Keratinocyte (primary cell): ENCODE measurements at regions not wholly inside any gene's neighbourhood (a gene's known extent, or its start where the extent isn't known, plus 50 kb on each side); places are given as distances from the start of the nearest gene placed in this dataset.

ENCODE experiments used
- DNase-seq: peaks from one replicate; pipeline ENCODE4 v3.0.0-alpha.2; 2011; ENCODE audit warnings: low read depth, missing footprints, low spot score
- FAIRE-seq: peaks from 2 replicates; lab custom pipeline; 2011; peaks lifted over from hg19 to GRCh38; lab: Jason Lieb, UNC
- H2AFZ ChIP-seq: 2 replicates; pipeline ENCODE4 v1.6.0; 2012; ENCODE audit warnings: low read length, control low read depth, inconsistent platforms; ENCODE audit not compliant: control insufficient read depth
- H3K27ac ChIP-seq: 2 replicates; pipeline ENCODE4 v1.5.1; 2011; ENCODE audit warnings: low read length; ENCODE audit not compliant: control insufficient read depth, insufficient read depth
- H3K27me3 ChIP-seq: 3 replicates; pipeline ENCODE4 v1.6.0; 2011; ENCODE audit warnings: low read length; ENCODE audit not compliant: control insufficient read depth, insufficient read depth; ENCODE audit errors: extremely low read depth
- H3K36me3 ChIP-seq, 2 experiments: 2 replicates in 1 of 2; 3 replicates in 1 of 2; pipeline ENCODE4 v1.5.1; 2011; ENCODE audit warnings: low read length in 2 of 2, mild to moderate bottlenecking in 1 of 2; ENCODE audit not compliant: control insufficient read depth in 2 of 2, insufficient read depth in 2 of 2; ENCODE audit errors: extremely low read depth in 1 of 2
- H3K4me1 ChIP-seq: 3 replicates; pipeline ENCODE4 v1.5.1; 2011; ENCODE audit warnings: low read length; ENCODE audit not compliant: control insufficient read depth, insufficient read depth; ENCODE audit errors: extremely low read depth
- H3K4me2 ChIP-seq: 3 replicates; pipeline ENCODE4 v1.6.0; 2011; ENCODE audit warnings: low read depth, low read length; ENCODE audit not compliant: control insufficient read depth, insufficient read depth; ENCODE audit errors: extremely low read depth
- H3K4me3 ChIP-seq, 3 experiments: fragments of 200-600 bp in 1 of 3; sonication (generic) in 1 of 3; 2 replicates in 2 of 3; 3 replicates in 1 of 3; pipeline ENCODE4 v1.5.1; 2011 to 2016; ENCODE audit warnings: low read length in 3 of 3, mild to moderate bottlenecking in 3 of 3, control low read depth in 2 of 3, inconsistent platforms in 1 of 3, low read depth in 1 of 3, mixed read lengths in 1 of 3, mixed run types in 1 of 3, moderate library complexity in 1 of 3; ENCODE audit not compliant: control insufficient read depth in 2 of 3, insufficient read depth in 2 of 3; ENCODE audit errors: extremely low read depth in 1 of 3
- H3K79me2 ChIP-seq: 2 replicates; pipeline ENCODE4 v1.6.0; 2012; ENCODE audit warnings: low read length; ENCODE audit not compliant: control insufficient read depth, insufficient read depth
- H3K9ac ChIP-seq: 3 replicates; pipeline ENCODE4 v1.6.0; 2011; ENCODE audit warnings: low read length; ENCODE audit not compliant: control insufficient read depth, insufficient read depth; ENCODE audit errors: extremely low read depth
- H3K9me1 ChIP-seq: 3 replicates; pipeline ENCODE4 v1.6.0; 2011; ENCODE audit warnings: low read length; ENCODE audit not compliant: control insufficient read depth, insufficient read depth; ENCODE audit errors: extremely low read depth
- H3K9me3 ChIP-seq: 2 replicates; pipeline ENCODE4 v1.5.1; 2012; ENCODE audit warnings: low read depth, low read length; ENCODE audit not compliant: control insufficient read depth
- H4K20me1 ChIP-seq: 3 replicates; pipeline ENCODE4 v1.6.0; 2011; ENCODE audit warnings: low read length; ENCODE audit not compliant: control insufficient read depth, insufficient read depth; ENCODE audit errors: extremely low read depth
- EZH2 ChIP-seq: IDR thresholded peaks from one replicate; pipeline ENCODE4 v1.6.1; 2012; ENCODE audit warnings: inconsistent platforms, mild to moderate bottlenecking, low read length, moderate library complexity
- dilution Hi-C: fragments of 300-500 bp; cut with MboI; formaldehyde crosslinking; loops from one replicate; pipeline ENCODE4 v1.7.0; 2020; ENCODE audit warnings: low sequenced_read_pairs; ENCODE audit not compliant: extremely low pct_ligation_motif_present
- TF ChIP-seq, protein P1 (sequence below), 3 experiments: IDR thresholded peaks in 1 of 3; conservative IDR thresholded peaks in 1 of 3; optimal IDR thresholded peaks in 1 of 3; 2 replicates in 2 of 3; 3 replicates in 1 of 3; pipeline versions ENCODE3 to v1.5.1; 2011; ENCODE audit warnings: low read length in 3 of 3, mild to moderate bottlenecking in 3 of 3, moderate library complexity in 2 of 3, control low read depth in 1 of 3, inconsistent platforms in 1 of 3; ENCODE audit not compliant: insufficient read depth in 2 of 3; ENCODE audit errors: extremely low read depth in 1 of 3

DNA sequence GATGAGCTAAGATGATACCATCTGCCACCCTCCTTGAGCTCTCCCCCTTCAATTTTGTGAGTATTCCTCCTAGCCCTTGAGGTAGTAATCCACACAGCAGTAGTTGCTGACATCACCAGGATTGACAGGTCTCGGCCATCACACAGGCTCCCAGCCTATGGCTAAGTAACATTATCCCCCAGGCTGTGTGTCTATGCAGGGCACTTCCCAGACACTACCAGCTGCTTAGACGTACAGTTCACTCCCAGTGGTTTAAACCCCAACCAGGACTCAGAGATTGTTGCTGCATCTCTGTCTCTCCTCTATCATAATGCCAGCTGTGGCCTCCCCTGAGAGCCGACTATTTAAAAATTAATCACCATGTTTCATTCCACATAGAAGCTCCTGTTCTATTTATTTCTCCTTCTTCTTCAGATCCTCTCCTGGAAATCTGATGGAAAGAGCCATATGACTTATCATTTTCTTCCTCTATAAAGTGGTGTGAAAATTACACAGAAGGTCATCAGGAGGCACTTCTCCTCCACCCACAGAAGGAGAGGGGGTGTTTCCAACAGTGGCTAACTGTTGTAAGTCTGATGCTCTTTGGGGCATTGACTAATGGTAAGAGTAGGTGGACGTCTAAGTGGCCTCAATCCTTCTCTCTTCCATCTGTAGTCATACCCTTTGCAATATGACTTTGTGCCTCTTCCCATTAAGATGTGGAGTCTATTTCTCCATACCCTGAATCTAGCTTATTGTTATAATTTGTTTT is 396.3 kb downstream of the SETD4 start:
- no peak overlapping the region for H3K4me2 ChIP-seq
- FAIRE-seq = no peak

DNA sequence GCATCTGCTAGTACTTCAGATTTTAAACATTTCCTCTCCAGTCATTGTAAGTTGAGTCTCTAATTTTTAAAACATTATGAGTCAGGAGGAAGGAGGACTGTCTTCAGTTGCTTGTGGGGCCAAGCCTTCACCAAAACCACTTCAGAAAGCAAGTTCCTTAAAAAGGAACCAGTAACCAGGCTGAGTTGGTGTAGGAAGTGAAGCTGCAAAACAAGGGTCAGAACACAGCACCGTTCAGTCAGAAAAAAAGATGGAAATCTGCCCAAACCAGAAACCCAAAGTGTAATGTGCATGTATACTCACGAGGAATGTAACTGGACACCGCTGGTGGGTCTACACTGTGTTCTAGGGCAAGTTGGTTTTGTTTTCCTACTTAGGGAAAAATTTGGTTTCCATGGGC is 402.1 kb downstream of the SETD4 start:
- H3K9me1 ChIP-seq = no peaks in the 10 kb centered on the region
- DNase-seq (no peak), FAIRE-seq (peak; percentile 52)
- H3K4me1 ChIP-seq = no peaks in the 10 kb centered on the region
- no peak for TF ChIP-seq EZH2
- TF ChIP-seq, protein P1, sequence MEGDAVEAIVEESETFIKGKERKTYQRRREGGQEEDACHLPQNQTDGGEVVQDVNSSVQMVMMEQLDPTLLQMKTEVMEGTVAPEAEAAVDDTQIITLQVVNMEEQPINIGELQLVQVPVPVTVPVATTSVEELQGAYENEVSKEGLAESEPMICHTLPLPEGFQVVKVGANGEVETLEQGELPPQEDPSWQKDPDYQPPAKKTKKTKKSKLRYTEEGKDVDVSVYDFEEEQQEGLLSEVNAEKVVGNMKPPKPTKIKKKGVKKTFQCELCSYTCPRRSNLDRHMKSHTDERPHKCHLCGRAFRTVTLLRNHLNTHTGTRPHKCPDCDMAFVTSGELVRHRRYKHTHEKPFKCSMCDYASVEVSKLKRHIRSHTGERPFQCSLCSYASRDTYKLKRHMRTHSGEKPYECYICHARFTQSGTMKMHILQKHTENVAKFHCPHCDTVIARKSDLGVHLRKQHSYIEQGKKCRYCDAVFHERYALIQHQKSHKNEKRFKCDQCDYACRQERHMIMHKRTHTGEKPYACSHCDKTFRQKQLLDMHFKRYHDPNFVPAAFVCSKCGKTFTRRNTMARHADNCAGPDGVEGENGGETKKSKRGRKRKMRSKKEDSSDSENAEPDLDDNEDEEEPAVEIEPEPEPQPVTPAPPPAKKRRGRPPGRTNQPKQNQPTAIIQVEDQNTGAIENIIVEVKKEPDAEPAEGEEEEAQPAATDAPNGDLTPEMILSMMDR (optimal IDR thresholded peaks at IDR 0.05 in 1 of 3, IDR thresholded peaks at IDR 0.05 in 1 of 3, conservative IDR thresholded peaks at IDR 0.05 in 1 of 3; ENCODE audit: extremely low read depth in 1 of 3, insufficient read depth in 2 of 3, low read length in 3 of 3) = no peak
- H3K27me3 ChIP-seq = no peaks in the 10 kb centered on the region
- H3K79me2 ChIP-seq = no peaks in the 10 kb centered on the region
- no peak overlapping the region for H3K9ac ChIP-seq
- H2AFZ ChIP-seq = no peak overlapping the region
- H3K4me3 ChIP-seq = no peak overlapping the region
- dilution Hi-C loops = no loop called here
- no peak overlapping the region for H3K27ac ChIP-seq
- no peaks in the 10 kb centered on the region for H3K9me3 ChIP-seq
- H4K20me1 ChIP-seq = no peaks in the 10 kb centered on the region
- H3K4me2 ChIP-seq = no peak overlapping the region
- no peaks in the 10 kb centered on the region for H3K36me3 ChIP-seq

More for the DNA sequence above, 396.3 kb downstream of the SETD4 start:
- no peaks in the 10 kb centered on the region for H3K36me3 ChIP-seq
- H3K79me2 ChIP-seq = no peaks in the 10 kb centered on the region
- H3K4me3 ChIP-seq = no peak overlapping the region
- no peak overlapping the region for H3K9ac ChIP-seq
- no peaks in the 10 kb centered on the region for H3K27me3 ChIP-seq
- H3K9me1 ChIP-seq = no peaks in the 10 kb centered on the region
- no peak overlapping the region for H3K27ac ChIP-seq
- no peaks in the 10 kb centered on the region for H4K20me1 ChIP-seq
- H3K4me1 ChIP-seq = peaks cover 13% of the 10 kb centered on the region
- H2AFZ ChIP-seq = no peak overlapping the region
- H3K9me3 ChIP-seq = no peaks in the 10 kb centered on the region
- dilution Hi-C loops = no loop called here
- no peak for DNase-seq
- TF ChIP-seq, protein P1 (optimal IDR thresholded peaks at IDR 0.05 in 1 of 3, IDR thresholded peaks at IDR 0.05 in 1 of 3, conservative IDR thresholded peaks at IDR 0.05 in 1 of 3; ENCODE audit: extremely low read depth in 1 of 3, insufficient read depth in 2 of 3, low read length in 3 of 3) = no peak
- no peak for TF ChIP-seq EZH2
